NCI-H1694 treated with DMSO at 0.1 percent for 48 hours (cell line): ENCODE measurements at regions not wholly inside any gene's neighbourhood (a gene's known extent, or its start where the extent isn't known, plus 50 kb on each side); places are given as distances from the start of the nearest gene placed in this dataset.

Experiments
- DNase-seq: peaks from one replicate; lab custom pipeline; 2025; lab: John Stamatoyannopoulos, UW

DNA sequence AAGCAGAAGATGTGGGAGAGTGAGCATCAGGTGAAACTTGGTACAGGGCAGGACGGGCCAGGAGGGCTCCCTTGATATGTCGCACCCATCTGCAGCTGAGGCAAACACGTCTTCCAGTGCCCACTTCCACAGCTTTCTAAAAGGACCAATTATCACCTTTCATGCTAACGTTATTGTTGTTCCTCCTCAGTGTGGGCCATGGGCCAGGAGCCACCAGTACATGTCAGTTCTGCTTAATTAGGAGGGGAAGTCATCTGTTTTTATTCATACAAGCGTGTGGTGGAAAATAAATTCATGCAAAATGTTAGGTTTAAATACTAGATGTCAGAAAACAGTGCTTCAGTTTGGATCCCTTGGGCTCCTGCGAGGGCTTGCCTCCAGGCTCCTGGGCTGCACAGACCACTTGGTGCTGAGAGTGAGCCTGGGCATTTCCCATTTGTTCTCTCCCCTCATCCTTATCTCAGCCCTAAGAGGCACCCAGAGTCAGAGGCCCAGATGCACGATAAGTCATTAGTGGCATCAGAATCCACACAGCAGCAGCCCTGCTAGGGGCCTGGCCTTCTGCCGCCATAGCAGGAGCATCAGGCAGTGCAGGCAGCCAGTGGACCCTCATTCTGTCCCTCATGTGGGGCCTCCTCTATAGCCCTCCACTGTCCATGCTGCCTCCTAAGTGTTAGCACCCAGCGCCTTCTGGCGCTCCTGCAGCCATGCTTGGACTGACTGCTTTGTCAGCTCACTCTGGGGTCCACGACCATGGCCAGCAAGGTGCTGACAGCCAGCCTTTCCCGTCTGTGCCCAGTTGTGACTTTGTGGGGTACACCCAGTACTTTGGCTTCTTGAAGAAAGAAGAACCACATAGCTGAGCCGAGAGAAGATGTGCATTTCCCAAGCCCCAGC is 539.8 kb upstream of the RAB6C start:
- peak; percentile 73 for DNase-seq

DNA sequence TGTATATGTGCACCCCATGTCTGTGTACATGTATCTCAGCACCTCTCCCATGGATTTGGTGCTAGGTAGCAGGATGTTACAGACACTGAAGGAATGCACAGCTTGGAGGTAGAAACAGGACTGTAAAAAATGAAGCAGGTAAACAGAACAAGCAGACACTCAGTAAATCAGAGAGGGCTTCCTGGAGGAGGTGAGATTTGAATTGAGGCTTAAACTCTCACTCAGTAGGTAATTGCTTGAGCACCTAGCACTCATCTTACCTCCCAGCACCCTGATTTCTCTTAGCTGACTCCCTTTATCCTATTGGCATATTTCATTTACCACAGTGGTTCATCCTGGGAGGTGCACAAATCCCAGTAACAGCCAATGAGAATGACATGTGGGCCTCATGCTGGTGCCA is 537.9 kb upstream of the RAB6C start:
- DNase-seq = no peak

DNA sequence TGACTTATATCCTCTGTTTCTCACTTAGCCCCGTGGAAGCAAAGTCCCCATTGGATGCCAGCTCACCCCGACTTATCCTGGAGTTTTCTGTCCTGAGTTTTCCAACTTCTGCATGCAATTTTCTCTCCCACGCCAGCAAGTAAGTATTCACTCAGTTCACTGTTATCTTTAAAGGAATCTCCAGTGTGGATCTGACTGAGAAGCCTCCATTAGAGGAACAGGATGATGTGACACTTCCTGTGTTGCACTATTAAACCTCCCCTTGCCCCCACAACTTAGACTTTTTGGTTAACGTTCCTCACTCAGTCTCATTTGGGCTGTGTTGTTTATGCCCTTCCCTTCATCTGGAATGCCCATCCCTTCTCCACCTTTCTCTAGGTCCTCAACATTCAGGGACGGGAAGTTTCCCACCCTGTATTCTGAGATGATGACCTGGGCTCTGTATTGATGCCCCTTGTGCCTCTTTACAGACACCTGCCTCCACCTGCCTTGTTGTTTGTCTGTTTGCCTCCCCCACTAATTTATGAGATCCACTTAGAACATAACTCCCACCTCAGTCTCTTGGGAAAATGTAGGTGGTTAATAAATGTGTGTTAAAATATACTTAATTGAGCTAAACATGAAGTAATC is 536.1 kb upstream of the RAB6C start:
- no peak for DNase-seq

DNA sequence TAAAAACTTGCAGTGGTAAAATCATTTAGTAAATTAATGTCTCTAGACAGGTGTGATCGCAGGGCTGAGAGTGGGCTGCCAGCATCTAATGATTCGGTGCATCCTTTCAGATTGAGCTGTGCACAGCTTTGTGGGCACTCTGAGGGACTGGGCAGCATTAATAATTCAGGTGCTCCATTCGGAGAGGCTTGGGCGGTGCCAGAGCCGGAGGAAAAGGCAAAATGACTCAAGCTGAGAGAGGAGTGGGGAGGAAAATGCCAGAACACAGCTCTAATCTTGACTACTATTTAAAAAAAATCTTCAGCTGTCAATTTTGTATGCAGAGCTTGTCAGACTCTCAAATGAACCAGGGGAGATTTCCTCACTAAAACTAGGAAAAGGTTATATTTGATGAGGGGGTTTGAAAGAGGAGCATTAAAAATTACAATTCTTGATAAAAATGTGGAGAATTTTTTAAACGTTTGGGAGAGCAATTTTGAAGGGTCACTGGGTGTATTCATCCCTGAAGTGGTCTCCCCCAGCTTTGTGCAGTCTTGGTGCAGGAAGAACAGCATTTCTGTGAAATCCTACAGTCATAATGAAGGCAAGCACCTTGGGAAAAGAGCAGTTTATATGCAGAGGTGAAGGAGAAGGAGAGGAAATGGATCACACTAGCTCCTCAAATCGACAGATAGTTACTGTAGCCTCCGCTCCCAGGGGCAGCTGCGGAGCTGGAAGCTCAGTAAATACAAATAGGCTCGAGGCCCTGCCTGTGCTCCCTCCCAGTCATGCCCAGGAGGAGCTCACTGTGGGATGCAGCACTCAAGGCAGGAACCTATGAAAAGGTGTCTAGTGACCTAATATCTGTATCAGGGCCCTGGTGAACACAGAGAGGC is 535.4 kb upstream of the RAB6C start:
- no peak for DNase-seq

DNA sequence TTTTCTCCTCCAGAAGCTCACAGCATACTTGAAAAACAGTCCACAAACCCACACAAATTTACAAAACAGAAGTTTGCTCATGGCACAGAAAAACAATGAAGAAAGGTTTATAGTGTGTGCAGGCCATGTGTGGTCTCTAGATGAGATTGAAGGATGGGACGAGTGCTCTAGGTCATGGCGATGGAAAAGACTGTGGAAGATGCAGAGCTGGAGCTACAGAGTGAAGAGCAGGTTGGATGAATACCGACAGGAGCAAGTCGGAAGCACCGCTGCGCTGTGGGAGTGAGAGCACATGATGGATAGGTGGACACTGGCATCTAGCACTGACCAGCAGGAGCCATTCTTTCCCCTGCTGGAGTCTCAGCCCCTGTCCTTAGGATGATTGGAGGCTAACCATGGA is 534.7 kb upstream of the RAB6C start:
- no peak for DNase-seq

DNA sequence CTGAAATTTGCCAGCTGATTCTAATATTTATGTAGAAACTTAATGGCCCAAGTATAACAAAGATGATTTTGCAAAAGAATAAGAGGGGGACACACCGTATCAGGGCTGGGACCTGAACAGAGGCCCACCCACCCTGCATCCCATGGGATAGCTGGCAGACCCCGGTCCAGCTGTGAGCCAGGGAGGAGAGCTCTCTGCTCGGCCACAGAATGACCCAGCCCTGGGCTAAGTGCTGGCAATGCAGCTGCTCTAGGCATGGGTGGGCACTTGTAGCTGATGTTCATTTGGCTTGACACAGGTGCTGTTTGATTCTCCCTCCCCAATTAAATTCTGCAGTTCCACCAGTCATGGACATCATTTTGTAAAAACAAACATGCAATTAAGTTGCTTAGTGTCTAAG is 522.8 kb upstream of the RAB6C start:
- no peak for DNase-seq

DNA sequence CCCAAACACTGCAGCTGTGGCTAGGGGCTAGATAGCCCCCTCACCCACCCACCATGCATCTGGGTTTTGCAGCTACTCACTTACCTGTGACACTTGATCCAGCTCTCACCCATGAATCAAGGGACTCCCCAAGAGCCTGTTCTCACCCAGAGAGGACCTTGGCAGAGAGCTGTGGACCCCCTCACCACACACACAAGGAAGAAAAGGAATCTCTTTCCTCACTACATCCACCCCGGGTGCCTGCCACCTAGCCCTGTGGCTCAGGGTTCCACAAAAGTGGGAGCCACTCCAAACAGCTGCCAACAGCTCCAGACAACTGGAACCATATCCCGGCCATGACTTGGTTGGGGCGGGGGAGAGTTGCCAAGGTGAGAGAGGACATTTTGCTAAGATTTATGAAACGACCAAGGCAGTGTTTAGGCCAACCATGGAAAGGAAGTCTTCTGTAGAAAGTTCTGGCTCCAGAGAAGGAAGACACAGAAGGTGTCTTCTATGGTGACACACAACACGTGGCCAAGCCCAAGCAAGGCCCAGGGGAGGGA is 522.1 kb upstream of the RAB6C start:
- no peak for DNase-seq

DNA sequence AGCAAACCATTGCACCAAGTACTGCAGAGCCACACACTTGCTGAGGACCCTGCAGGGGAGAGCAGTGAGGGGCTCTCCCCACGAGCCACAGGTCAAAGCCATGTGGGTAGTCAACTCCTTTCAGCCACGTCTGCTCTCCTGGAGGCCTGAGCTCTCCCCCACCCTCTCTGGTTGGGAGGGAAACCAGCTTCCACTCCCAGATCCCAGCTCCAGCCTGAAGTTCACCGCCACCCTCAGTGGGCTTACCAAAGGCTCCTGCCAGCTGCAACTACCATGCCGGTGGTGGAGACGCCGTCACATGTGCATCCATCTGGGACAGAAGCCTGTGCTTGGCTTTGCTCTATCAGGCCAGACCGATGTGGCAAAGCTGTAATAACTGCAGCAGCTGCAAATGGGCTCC is 521.5 kb upstream of the RAB6C start:
- DNase-seq = no peak

DNA sequence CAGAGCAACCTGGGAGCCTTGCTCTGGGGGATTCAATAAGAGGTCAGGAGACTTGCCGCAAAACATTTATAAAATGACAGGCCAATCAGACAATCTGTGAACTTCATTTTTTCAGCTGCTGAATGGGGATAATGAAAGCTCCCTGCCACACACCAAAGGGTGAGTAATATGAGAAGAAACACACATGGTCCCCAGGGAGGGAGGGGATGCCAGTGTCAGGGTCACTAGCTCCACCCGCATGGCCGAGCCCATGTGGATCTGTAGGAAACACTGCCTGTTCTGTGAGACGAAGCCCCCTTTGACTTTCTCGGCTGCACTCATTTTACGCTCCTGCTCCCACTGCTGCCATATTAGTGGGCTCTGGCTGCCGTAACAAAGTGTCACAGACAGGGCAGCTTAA is 521.0 kb upstream of the RAB6C start:
- no peak for DNase-seq

DNA sequence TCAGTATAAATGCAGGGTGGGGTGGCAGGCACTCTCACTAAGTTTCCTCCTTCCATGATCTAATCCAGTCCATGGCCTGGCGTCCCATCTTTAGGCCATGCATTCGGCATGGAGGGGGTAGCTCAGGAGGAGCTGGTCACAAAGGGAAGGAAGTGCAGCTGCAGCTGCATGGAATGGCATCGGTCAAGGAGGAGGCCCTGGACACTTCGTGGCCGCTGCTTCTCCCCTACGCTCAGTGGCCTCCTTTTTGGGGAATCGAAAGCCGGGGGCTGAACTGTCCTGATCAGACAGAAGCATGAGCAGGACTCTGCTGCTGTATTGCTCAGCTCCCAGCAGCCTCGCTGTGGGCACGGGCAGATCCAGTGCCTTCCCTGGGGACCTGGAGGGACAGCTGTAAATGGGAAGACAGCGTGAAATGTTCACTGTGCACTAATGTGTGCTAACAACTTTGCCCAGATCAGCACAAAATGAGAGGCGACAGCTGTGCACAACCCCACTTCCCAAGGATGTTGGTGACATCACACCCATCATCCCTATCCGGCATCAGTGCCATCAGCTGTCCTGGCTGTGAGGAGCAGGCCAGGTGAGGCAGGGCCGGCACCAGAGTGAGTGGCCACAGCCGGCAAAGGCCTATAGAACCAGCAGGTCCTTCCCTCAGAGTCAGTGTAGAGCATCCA is 520.1 kb upstream of the RAB6C start:
- DNase-seq = no peak

DNA sequence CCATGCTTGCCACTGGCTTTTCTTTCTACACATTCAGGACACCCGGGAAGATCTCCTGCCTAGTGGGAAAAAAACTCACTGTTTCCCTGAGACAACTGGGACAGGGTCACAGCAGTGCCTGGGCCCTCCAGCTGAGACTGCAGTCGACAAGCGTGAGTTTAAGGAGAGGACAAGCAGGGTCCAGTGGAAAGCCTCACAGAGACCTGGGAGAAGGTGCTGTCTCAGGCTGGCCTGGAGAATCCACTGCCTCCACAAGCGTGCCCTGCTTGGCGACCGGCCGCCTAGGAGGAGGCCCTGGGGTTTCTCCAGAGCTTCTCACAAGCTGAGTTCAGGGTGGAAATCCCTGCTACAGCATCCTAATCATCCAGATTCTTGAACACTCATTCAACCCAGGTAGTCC is 519.6 kb upstream of the RAB6C start:
- DNase-seq = no peak

DNA sequence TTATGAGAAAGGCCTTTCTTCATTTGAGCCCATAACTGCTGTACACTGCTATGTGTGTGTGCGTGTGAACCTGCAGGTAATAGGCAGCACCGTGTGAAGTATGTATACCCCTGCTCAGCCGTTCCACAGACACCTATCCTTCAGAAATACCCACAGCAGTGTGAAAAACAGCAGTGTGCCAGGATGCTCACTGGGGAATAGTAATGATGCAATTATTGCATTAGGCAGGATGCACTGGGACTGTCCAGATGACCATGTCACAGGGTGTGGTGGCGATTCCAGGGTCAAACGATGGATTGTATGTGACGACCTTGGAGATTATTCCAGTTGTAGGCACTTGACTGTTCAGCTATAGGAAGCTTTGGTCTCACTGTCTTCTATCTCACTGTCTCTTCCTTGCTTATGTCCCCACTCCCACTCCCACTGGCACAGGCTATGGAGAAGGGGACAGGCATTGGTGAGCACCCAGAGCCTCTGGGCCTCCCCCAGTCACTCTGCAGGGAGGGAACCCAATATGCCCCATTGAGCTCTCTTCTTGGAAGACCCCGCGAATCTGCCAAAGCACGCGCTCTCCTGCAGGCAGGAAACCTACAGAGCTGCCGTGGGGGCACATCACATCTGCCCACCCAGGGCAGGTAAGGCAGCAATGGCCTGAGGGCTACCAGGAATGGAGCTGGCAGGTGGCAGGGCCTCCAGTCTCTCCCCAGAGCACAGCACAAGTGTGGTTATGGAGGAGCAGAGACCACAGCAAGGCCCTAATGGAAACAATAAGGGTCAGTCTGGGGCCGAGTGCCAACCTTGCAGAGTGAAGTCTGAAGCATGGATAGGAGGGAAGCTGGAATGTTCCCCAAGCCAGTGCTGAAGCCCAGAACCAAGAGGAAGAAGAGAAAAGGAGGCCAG is 518.9 kb upstream of the RAB6C start:
- no peak for DNase-seq

DNA sequence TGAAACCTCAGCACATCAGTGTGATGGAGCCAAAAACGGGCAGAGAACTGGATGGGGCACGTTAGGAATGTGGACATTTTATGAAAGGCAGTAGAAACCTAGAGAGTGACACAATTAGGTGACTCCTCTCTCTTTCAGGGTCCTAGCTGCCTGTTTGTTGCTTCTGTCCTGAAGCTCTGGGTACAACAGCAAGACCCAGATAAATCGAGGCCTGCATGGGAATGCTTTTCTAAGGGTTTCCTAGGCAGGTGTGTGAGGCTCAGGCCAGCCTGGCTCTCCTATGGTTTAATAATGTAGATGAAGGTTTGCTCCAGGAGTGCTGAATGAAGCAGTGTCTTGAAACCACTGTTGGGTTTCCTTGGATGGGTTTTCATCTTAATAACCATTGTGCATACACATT is 517.1 kb upstream of the RAB6C start:
- DNase-seq = no peak

DNA sequence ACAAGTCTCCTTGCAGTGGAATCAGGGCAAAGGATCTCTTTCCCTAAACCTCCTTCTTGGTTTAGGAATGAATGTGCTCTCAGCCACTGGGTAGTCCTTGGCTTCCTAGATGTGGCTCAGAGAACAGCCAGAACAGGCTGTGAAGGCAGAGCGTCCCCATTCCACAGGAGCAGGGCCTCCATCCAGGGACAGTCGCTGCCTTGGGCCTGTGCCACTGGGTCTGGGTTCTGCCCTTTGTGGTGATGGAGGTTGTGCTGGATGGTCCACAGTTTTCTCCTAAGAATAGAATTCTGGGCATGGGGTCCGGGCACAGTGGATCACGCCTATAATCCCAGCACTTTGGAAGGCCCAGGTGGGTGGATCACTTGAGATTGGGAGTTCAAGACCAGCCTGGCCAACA is 516.5 kb upstream of the RAB6C start:
- no peak for DNase-seq

DNA sequence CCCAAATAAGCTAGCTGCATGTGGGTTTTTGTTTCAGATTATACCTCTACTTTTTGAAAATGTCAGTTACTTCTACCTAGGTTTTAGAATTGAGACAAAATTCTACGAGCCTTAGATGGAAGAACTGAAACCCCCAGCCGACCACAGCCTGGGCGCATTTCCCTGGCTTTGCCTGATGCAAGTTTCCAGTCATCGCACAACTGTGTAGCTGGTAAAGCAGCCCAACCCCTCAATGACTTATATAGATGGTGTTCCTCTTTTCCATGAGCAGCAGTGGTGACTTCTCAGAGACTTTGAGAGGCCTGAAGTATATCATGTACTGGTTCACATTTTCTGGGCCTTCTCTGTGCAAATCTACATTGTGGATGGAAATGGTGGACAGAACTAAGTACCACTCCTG is 515.4 kb upstream of the RAB6C start:
- DNase-seq = no peak

DNA sequence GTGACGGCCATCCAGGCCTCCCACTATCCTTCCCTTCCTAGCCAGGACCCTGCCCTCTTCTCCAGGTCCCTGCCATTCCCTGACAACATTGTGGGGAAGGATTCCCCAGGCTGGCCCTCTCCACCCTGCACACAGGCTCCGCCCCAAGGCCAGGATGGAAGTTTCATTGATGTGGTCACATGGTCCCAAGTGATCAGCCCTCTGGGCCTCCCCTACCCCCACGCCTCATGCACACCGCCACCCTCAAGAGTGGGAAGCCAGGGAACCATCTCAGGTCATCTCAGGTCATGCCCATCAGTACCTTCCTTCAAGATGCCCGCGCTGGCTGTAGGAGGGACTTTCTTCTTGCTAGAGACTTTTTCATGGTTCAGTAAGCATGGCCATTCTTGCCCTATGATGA is 514.8 kb upstream of the RAB6C start:
- DNase-seq = no peak

DNA sequence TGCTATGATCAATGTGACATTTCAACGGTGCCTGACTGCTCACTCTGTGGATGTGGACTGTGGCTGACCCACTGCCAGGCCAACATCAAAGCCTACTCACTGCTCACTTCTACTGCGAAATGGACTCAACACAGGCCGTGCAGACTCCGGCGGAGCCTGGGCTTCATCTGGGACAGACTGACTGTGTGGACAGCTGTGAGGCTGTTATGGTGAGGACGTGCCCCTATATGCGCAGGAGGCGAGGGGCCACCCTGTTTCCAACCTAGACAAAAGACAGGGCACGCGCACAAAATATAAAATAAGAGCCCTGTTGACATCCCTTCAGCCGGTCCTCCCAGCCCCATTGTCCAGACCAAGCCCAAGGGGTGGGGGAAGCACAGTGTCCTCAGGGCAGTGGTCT is 514.4 kb upstream of the RAB6C start:
- DNase-seq = no peak

DNA sequence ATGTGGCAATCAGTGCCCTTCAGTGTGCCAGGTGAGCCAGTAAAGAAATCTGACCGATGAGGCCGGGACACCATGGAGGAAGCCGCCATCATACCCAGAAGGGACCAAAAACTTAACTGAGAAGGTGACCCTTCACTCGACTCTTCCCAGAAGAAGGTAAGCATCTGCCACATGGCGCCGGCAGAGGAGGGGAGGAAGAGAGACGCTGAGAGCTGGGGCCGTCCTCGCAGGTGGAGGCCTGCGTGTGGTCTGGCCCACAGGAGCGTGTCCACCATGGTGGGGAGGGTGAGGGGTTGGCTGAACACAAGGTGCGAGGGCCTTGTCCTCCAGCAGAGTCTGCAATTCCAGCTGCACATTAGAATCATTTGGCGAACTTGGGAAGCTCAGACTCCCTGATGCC is 513.1 kb upstream of the RAB6C start:
- no peak for DNase-seq

DNA sequence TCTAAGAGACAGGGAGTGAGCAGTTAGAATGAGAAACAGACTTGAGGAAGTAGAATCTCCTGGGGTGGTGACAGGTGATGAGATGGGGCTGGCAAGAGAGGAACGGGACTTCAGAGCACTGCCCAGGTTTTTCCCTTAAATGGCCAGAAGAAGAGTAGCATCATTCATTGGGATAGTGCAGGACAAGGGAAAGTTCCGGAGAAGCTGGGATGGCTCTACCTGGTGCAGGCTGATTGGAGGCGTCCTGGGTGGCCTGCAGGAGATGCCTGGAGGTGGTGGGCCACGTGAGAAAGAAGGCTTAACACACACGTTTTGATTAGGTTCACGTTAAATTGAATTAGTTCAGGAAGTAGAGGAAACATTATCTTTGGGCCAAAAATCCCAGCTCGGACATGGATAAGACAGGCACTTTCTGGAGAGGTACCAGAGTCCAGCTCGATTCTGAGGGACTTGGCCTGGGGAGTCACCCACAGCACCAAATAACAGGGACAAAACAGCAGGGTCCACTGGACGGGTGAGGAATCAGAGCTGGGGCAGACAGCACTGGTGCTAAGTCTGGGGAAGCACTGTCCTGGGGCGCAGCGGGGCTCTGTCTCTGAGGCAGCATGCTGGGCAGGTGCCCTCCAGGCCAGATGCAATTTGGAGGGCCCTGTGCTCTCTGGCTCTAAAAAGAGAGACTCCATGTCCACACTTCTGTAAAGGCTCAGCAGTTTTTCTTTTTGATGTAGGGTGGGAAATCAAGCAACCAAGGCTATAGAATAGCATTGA is 512.3 kb upstream of the RAB6C start:
- DNase-seq = no peak

DNA sequence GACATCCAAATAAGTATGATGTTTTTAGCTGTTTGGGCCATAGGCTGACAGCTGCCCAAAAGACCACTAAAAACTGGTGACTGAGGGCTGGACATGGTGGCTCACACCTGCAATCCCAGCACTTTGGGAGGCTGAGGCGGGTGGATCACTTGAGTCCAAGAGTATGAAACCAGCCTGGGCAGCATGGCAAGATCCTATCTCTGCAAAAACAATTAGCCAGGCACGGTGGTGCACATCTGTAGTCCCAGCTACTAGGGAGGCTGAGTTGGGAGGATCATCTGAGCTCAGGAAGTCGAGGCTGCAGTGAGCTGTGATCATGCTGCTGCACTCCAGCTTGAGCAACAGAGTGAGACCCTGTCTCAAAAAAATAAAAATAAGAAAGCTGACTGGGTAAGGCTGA is 511.5 kb upstream of the RAB6C start:
- DNase-seq = no peak
